GM21786 (cell line): ENCODE measurements at regions not wholly inside any gene's neighbourhood (a gene's known extent, or its start where the extent isn't known, plus 50 kb on each side); places are given as distances from the start of the nearest gene placed in this dataset.
A peak's percentile ranks its signal among the peaks of the same experiment; 100 is the strongest.

Experiments used
- ATAC-seq: cut with Tn5 transposase; IDR thresholded peaks from one replicate; pipeline ENCODE4 v1.9.1; 2021; ENCODE audit not compliant: unreplicated experiment

DNA sequence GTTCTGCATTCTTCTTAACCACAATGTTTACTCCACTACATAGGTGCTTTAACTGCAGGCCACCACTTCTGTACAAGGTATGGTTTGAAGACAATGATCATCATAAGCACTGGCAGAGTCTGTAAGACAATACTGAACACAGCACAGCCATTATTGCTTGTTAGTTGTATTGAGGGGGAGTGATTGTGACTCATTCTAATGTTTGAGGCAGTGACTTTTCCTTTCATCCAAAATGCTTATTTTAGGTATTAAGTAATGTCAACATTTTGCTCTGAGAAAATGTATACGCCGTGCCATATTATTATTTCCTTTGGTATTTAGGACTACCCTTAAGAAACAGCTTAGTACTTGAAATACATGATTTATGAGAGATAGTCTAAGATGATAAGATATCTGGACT lies 618.2 kb upstream of the ZNF717 start:
- ATAC-seq = peak; percentile 78

DNA sequence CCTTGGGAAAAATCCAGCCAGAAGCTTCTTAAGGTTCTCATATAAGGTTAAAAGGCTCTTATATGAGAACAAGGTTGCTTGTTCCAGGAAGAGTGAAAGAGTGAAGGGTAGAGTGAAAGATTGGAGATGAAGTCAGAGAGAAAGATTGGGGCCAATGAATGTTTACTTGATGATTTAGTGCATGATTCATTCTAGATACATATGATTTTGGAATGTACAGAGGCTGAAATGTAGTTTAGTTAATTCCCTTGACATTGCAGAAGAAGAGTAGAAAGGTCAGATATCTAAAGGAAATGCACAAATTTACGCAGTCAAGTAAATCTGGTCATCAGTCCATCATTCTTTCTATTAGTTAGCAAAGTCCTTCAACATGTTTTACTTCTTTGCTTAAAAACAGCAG lies 619.8 kb upstream of the ZNF717 start:
- ATAC-seq = no peak

DNA sequence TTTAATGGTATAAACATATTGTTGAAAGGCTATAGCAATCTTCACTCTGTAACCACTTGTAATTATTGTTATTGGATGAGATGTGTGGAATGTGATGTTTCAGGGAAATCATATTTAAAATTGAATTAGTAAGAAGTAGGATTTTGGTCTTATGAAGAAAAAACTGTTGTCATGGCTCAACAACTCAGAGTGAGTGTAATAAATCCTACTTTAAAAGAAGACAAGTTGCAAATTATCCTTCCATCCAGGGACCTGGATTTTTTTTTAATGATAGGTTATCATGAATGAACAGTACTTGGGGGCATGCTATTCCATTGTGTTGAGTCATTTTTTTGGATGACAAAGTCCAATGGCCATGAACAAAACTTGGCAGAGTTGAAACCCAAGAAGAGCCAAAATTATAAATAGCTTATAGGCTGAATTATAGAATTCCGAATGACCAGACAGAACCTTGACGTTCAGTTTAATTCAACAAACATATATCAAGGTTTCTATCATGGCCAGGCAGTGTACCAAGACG lies 625.5 kb upstream of the ZNF717 start:
- no peak for ATAC-seq

DNA sequence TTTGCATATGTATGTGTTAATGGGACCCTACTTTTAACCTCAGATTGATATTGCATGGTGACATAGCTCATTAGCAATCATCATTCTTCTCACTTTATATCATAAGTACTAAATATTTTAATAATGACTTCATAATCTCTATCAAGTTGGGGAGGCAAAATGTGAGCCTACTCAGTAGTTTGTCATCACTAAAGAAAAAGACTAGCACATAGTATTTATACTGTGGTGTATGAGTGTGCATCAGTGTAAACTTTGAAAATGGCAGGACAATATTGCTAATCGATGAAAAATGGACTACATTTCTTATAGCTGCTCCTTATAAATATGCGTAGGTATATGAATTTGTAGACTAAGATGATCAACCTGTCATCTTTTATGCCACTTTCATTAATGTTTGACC lies 624.5 kb upstream of the ROBO2 start:
- ATAC-seq = no peak

DNA sequence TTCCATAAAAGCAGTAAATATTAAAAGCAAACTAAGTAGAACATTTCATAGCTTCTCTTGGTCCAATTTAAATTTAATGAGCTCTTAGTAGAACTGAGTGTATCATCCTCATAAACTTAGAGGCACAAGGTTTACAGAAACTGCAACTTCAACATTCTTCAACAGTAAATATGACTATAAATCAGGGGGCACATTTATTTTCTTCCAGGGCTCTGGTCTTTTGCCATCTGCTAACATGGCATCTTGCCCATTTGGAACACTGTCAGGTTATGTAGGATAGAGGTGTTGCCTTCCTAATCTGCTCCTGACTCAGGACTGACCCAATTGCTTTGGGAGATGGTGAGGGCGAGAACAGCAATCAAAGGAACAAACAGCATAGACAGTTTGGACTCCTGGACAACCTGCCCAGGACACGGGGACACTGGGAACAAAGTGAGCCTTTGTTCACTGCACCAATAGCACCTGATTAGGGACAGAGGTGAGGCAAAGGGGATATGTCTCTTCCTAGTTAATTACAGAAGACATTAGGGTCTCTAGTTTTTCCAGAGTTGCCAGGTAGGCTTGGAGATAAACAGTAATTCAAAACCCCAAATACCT lies 610.2 kb upstream of the ROBO2 start:
- ATAC-seq = no peak

DNA sequence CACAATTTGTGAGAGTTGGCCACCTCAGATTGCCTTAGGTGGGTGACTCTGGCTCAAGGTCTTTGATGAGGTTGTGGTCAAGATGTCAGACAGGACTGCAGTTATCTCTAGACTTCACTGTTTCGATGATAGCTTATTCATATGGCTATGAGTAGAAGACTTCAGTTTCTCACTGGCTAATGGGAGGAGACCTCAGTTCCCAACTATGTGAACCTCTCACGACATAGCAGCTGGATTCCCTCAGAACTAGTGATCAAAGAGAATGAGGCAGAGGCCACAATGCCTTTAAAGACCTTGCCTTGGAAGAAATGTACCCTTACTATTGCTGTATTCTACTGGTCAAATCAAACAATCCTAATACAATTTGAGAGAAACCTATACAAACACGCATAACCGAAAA lies 607.5 kb upstream of the ROBO2 start:
- no peak for ATAC-seq

DNA sequence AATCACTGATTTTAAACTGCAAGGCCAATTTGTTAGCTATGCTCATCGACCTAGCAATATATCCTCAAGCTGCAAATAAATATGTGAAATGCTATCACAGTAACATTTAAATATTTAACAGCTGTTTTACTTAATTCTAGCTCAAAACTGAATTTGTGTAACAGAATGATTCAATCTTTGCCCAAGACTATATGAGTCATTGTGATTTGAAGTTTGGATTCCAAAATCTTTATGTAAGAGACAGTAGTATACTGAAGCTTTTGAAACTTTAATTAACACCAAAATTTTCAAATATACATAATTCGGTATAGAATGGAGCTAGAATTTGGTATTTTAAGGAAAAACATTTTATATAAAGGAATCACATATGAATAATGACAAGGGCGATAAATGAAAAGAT lies 603.0 kb upstream of the ROBO2 start:
- no peak for ATAC-seq

DNA sequence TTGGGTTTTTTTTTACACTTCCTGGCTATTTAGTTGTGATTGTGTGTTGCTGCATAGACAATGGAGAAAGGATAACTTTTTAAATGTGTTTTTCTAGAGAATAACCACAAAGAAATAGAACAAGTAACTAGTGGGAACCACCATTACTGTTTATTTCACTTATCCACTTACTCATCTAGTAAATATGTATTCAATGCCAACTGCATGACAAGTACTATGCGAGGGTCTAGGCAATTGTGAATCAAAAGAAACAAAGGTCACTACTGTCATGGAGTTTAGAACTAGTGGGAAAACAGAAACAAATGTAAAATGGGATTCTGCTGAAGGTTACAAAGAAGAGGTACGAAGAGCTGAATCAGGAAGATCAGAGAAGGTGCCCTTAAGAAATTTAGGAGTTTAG lies 600.9 kb upstream of the ROBO2 start:
- ATAC-seq = no peak

DNA sequence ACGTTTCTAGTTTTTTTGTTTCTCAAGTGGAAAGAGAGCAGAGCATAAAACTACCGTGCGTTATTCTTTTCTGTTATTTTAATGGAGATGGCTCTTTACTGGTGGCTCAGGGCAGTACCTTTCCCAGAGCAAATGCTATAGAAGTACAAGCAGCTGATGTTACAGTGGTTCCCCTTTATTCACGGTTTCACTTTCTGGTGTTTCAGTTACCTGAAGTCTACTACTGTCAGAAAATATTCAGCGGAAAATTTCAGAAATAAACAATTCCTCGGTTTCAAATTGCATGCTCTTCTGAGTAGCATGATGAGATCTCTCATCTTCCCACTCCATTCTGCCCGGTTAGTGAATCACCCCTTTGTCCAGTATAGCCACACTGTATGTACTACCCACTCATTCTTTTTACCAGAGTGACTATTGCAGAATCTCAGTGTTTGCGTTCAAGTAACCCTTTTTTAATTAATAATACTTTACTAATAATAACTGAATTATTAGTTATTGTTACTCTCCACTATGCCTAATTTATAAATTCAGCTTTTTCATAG lies 597.5 kb upstream of the ROBO2 start:
- no peak for ATAC-seq

DNA sequence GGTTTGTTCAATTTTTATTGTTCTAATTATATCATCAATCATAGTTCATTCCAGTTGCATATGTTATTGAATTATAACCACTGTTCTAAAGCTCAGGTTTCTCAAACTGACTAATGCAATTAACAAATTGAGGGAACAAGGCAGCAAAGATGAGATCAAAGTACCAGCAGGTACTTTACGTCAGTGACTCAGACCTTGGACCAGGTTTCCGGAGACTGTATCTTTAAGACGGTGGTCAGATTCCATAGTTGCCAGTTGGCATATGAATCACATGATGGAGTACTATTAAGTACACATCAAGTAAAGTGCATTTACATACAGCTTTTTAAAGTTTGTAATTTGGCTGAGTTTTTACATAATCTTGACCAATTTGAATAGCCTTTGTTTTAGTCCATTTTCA lies 583.6 kb upstream of the ROBO2 start:
- no peak for ATAC-seq

DNA sequence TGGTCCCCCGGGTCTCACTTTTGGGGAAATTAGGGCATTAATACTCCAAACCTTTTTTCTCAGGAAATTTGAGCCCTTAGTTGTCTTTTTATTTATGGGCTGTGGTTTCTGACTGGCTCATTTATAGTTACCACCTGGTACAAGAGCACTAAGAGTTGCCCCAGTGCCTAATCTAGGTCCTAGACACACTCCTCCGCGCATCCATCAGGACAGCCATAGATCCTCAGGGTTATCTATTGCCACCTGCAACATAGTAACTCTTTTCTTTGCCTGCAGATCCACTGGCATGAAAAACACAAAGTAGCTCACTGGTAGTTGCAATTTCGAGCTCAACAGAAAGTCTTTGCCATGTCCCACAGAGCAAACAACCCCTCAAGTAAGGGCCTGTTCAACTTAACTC lies 576.4 kb upstream of the ROBO2 start:
- ATAC-seq = no peak

DNA sequence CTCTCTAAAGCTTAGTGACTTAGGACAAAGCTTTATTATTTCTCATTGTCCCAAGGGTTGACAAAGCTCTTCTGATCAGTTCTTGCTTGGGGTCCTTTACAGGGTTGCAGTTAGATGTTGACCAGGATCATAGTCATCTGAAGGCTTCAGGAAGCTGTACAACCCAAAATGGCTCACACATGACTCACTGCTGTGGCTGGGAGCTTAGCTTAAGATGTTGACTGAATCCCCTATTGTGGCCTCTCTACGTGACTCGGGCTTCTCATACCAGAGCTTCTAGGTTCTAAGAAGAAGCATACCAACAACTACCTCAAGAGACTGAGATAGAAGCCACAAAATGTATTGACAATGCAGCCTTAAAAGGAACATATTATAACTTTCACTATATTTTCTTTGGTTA lies 569.6 kb upstream of the ROBO2 start:
- no peak for ATAC-seq

DNA sequence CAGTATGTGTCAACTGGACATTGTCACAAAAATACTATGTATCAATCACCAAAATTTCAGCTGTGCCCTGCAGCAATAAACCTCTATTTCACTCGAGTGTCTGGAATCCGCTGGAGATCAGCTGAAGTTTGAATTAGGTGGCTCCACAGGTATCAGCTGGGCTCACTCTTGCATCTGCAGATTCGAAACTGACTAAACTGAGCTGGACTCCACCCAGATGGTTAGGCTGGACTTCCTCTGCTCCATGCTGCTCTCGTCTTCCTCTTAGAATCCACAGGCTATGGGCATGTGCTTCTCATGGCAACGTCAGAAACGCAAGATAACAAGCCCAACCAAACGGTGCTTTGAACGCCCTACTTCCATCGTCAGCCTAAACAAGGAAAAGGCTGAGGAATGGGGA lies 565.3 kb upstream of the ROBO2 start:
- ATAC-seq = no peak

DNA sequence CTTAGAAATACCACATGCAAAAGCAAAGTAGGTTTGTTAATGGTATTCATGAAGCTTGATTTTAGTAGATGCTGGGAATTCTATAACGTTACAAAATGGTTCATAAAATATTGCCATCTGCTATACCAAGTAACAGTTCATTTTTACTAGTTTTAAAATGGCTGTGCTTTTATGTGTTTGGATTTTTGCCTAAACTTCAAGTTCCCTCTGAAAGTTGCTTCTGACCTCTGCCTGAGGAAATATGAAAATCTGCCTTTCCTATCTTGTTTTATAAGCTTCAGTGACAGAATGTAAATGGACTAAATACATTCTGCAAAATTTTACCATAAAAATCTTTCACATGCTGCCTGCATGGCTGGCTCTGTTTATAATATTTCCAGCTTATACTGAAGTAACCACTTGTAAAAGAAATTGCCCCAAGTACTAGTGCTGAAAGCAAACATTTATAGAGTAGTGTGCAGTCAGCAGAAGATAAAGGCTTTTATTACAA lies 560.7 kb upstream of the ROBO2 start:
- no peak for ATAC-seq

DNA sequence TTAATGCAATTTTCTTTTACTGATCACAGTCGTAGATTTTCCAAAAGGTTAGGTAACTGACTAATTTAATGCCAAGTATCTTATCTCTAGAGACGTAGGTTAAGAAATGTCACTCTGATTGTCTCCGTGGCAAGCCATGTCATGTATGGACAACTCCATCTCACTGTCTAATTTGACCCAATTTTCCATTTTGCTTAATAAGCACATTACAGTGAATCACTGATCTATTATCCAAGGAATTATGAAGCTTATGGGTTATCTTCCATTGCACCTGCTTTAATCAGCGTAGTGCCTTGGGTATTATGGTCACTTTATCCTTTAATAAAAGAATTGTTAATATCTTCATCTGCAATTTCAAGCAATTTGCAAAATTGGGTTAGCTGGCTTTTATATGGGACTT lies 557.4 kb upstream of the ROBO2 start:
- ATAC-seq = no peak

DNA sequence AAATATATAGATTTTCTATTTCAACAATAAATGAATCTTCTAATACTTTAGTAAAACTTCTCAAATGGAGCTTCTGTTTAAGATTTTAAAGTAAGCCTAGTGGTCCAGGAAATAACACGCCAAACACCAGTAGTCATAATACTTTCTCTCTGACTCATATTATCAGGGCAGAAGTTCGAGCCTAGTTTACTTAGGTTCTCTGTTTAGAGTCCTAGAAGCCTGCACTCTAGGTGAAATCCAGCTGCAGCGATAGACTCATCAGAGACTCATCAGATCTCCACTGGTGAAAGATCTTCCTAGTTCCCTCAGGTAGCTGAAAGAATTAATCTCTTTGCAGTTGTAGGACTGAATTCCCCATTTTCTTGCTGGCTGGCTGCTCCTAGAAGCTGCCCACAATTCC lies 552.5 kb upstream of the ROBO2 start:
- no peak for ATAC-seq

DNA sequence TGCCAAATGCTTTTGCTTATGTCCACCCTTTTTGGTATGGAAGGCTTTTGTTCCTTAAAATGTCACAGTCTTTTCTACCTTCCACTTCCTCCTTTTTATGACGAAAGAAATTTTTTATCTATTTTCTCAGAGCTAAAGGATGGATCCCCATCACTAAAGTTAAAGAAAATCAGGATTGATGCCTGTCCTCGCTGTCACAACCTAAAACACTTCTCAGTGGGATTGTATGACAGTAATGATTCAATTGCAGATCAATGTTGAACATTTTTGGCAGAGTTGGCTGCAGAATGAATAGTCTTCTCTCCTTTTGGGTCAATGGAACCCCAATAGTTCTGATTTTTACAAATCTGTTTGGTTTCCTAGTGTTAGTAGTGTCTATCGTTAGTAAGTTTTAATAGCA lies 549.8 kb upstream of the ROBO2 start:
- ATAC-seq = no peak

DNA sequence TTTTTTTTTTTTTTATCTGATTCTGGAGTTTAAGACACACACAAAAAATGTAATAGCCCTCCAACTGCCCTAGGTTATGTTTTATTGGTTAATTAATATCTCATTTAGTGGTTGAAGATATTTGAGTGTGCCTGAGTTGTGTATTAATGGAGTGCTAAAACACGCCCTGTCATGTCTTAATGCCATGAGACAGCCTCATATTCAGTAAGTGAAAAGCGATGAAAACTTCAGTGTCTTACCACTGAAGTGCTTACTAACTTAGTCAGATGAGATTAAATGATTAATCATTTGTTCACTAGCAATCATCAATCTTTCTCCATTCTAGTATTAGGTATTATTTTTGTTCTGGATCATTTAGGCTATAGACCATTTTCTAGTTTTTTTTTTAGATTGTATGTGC lies 544.7 kb upstream of the ROBO2 start:
- ATAC-seq = no peak

DNA sequence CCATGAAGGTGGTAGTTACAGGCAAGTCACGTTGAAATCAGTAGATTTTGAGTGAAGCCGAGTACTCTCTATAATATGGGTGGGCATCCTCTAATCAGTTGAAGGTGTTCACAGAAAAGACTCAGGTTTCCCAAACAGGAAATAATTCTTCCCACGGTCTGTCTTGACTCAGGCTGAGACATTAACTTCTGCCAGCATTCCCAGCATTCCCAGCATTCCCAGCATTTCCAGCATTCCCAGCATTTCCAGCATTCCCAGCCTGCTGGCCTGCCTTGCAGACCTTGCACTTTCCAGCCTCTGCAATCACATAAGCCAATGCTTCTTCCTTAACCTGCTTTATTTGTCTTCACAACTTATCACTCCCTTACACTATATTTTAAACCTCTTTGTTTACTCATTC lies 542.3 kb upstream of the ROBO2 start:
- ATAC-seq = no peak

DNA sequence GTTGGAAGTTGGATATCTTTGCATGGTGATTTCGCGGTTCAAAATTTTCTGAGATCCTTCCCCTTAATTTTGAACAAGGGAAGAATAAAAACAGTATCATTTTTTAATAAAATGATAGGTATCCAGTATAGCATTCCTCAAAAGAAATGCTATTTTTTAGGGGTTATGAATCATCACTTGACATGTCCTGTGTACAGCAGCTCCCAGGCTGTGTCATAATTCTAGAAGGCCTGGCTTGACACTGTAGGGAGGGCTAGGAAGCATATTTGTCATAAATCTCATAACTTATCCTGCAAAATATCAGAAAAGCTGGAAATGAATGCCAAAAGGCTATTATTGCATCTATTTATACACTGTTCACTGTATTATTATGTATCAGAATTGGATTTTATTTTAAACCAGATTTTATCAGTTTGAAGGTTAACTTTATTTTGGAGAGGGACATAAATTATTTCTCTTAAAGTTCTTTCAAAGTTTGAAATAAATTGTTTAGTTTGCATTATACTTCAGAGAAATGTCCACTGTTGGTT lies 539.1 kb upstream of the ROBO2 start:
- ATAC-seq = no peak

DNA sequence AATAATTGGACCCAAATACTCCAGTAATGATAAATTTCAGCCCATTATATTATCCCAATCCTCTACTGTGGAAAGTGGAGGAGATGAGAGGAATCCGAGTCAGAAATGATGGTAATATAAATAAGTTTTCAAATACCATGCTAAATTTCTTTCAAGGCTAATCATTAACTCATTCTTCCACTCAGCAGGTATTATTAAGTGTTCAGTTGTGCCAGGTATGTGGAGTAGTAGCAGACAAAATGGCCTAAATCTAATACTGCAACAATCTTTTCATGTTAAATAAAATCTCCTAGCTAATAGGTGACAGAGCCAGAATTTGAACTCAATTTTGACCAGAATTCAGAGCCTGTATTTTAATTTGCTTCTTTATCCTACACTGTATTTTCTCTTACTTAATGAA lies 538.6 kb upstream of the ROBO2 start:
- no peak for ATAC-seq

DNA sequence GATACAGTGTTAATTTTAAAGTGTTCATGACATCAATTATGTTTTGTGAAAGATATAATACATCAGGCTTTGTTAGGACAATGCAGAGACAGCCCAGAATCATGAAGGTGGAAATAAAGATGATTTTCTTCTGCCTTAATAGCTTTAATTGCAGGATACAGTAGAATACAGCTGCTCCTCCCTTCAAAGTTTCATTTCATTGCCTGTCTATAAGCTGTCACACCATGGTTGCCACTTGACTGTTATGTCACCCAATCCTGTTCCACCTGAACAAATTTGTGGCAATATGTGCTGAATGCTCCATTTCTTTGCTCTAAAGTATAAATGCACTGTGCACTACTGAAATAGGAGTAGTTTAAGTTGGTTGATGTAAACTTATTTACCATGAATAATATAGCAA lies 537.8 kb upstream of the ROBO2 start:
- no peak for ATAC-seq
